Subcutaneous abdominal adipose tissue (tissue), 5 donors: ENCODE measurements at regions not wholly inside any gene's neighbourhood (a gene's known extent, or its start where the extent isn't known, plus 50 kb on each side); places are given as distances from the start of the nearest gene placed in this dataset.
"Not testable (repeated sequence)": the region's sequence is repeated elsewhere in the genome, so short reads cannot be mapped to it uniquely, and the experiment has no call there.

Source experiments
- H3K27ac ChIP-seq: one replicate; pipeline ENCODE4 v1.7.0; 2013; ENCODE audit warnings: low read depth, mild to moderate bottlenecking, inconsistent platforms, low read length, moderate library complexity
- H3K27me3 ChIP-seq, 5 donors: one replicate each; pipeline ENCODE4 v1.7.0; 2013; ENCODE audit warnings: low read length in 5 of 5, inconsistent platforms in 1 of 5; ENCODE audit not compliant: control insufficient read depth in 5 of 5, insufficient read depth in 4 of 5
- H3K36me3 ChIP-seq, 5 donors: one replicate each; pipeline ENCODE4 v1.7.0; 2013; ENCODE audit warnings: low read length in 5 of 5; ENCODE audit not compliant: control insufficient read depth in 5 of 5, insufficient read depth in 5 of 5
- H3K4me1 ChIP-seq, 5 donors: one replicate each; pipeline ENCODE4 v1.7.0; 2013; ENCODE audit warnings: low read length in 5 of 5, mild to moderate bottlenecking in 3 of 5, moderate library complexity in 1 of 5; ENCODE audit not compliant: control insufficient read depth in 5 of 5, insufficient read depth in 5 of 5
- H3K4me3 ChIP-seq, 5 donors: one replicate each; pipeline ENCODE4 v1.7.0; 2013; ENCODE audit warnings: low read length in 5 of 5, low read depth in 1 of 5
- H3K9ac ChIP-seq, 5 donors: one replicate each; pipeline ENCODE4 v1.7.0; 2013; ENCODE audit warnings: low read length in 5 of 5, mild to moderate bottlenecking in 4 of 5, moderate library complexity in 3 of 5
- H3K9me3 ChIP-seq, 5 donors: one replicate each; pipeline ENCODE4 v1.7.0; 2013; ENCODE audit warnings: low read length in 5 of 5; ENCODE audit not compliant: control insufficient read depth in 5 of 5
- donor health status: healthy.
- donor health status: healthy.
- donor health status: healthy.
- donor health status: healthy.
- donor health status: healthy.

DNA sequence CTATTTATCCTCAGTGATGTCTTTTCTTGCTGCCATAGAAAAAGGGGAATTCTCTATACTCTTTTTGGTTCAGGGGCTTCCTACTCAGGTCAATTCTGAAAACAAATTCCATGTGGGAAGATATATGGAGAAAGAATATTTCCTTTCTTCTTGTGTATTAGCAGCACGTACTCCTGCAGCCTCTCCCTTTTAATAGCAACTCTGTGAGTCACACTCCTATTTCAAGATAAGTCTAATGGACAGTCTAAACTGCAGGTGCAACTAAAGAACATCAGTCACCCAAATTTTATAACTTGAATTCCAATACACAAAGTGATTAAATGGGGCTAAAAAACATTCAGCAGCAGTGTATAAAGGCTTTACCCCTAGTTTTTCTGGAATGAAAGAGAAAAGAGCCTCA, 942.2 kb downstream of the CNTNAP5 start:
- no peak overlapping the region for H3K9ac ChIP-seq
- H3K4me1 ChIP-seq, result no peaks in the 10 kb centered on the region
- no peaks in the 10 kb centered on the region for H3K36me3 ChIP-seq
- H3K9me3 ChIP-seq, result peaks cover 0 to 5% (median 0%) of the 10 kb centered on the region in 5 donors
- H3K27me3 ChIP-seq, result no peaks in the 10 kb centered on the region
- H3K4me3 ChIP-seq, result no peak overlapping the region
- H3K27ac ChIP-seq, result no peak overlapping the region

DNA sequence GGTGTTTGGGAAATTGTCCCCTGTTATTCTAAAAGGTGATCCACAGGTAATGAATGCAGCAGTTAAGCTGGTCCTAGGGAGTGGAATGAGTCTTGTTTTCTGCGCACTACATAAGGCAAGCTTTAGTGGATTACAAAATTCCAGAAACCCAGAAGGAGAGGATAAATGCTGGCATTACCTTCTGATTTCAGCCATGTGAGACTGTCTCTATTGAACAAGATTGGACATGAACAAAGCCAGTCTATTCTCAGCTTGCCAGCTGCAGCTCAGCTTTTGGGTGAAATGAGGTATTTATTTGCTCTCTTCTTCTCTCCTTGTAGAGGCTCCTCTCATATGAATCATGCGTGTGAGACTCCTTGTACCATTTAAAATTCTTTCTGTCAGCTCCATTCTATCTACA, 944.9 kb downstream of the CNTNAP5 start:
- Histone ChIP-seq H3K27ac (no peak overlapping the region), H3K9ac (no peak overlapping the region), H3K27me3 (no peaks in the 10 kb centered on the region), H3K4me3 (no peak overlapping the region), H3K9me3 (peaks cover 0 to 5% (median 0%) of the 10 kb centered on the region in 5 donors), H3K4me1 (no peaks in the 10 kb centered on the region), H3K36me3 (no peaks in the 10 kb centered on the region)

DNA sequence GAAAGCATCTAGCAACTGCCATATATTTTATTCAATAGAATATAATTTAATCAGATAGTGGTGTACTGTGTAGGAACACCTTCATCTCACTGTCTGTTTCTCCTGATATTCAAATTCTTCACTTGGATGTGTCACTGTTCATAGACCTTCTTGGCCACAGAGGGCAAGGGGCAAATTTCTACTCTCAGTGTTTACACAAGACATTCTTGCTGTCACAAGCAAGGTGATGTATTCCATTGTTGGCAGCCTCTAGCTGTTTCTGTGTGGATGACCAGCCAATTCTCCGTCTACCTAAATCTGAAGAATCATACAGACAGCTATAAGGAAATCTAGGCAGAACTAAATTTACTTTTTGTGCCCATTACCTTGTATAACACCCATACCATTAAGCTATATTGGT, 948.3 kb downstream of the CNTNAP5 start:
- Histone ChIP-seq H3K4me3 (no peak overlapping the region), H3K27ac (no peak overlapping the region)

DNA sequence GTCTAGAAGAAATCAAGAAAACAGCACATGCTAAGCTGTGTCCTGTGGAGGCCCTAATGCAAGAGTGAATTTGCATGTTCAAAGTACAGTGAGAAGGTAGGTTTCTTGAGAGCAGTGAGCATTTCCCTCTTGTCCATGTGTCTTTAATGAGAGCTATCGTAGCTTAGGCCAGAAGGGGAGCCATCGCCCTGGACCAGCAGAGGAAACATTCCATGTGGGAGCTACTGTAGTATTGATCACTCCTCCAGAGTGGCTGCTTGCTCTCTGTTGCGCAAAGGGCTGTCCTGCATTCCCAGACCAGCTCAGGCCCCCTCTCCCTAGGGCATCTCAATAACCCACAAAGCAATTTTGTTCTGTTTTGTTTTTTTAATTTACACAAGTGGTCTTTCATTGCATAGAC, 950.1 kb downstream of the CNTNAP5 start:
- H3K36me3 ChIP-seq, result no peaks in the 10 kb centered on the region
- H3K27me3 ChIP-seq, result no peaks in the 10 kb centered on the region
- no peaks in the 10 kb centered on the region for H3K9me3 ChIP-seq
- H3K9ac ChIP-seq, result no peak overlapping the region
- H3K27ac ChIP-seq, result no peak overlapping the region
- no peak overlapping the region for H3K4me3 ChIP-seq
- no peaks in the 10 kb centered on the region for H3K4me1 ChIP-seq

More for the DNA sequence above, 948.3 kb downstream of the CNTNAP5 start:
- Histone ChIP-seq H3K27me3 (no peaks in the 10 kb centered on the region), H3K36me3 (no peaks in the 10 kb centered on the region), H3K9ac (no peak overlapping the region), H3K4me1 (no peaks in the 10 kb centered on the region), H3K9me3 (peaks cover 0 to 5% (median 0%) of the 10 kb centered on the region in 5 donors)

DNA sequence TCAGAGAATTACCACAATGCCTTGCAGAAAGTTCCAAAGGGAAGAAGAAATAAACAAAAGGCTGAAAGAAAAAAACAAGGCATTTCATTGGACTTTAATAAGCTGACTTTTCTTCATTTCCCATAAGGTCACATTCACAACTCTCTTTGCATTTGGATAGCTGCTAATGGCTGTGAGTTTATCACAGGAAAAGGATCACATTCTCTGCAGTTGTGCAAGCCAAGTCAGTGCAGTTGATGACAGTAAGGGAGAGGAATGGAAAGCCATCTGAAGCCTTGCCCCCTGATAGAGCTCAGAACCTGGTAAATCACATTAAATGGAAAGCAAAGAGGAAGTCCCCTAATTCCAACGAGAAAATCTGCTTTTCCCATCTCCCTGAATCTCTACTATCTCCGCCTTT, 950.6 kb downstream of the CNTNAP5 start:
- H3K27ac ChIP-seq, result no peak overlapping the region
- no peaks in the 10 kb centered on the region for H3K27me3 ChIP-seq
- no peak overlapping the region for H3K9ac ChIP-seq
- H3K4me1 ChIP-seq, result no peaks in the 10 kb centered on the region
- no peaks in the 10 kb centered on the region for H3K9me3 ChIP-seq
- no peak overlapping the region for H3K4me3 ChIP-seq
- H3K36me3 ChIP-seq, result no peaks in the 10 kb centered on the region

DNA sequence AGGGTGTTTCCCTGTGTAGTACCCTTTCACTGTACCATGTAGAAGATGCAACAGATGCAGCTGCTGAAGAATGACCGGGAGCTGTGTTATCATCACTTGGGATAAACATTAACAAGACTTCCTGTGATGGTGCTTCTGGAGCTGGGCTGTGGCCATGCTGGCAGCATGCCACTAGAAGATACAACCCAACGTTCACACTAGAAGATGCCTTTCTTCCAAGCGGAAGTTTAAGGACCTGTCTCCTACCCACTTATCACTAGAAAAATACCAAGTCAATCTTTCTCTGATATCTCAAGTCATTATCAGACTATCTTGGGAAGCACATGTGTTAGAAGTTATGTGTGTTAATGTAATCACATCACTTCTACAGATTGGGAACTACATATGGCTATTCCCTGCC, 953.5 kb downstream of the CNTNAP5 start:
- Histone ChIP-seq H3K36me3 (no peaks in the 10 kb centered on the region), H3K27ac (no peak overlapping the region), H3K27me3 (no peaks in the 10 kb centered on the region), H3K4me3 (no peak overlapping the region), H3K9ac (no peak overlapping the region), H3K4me1 (peaks cover 0 to 6% (median 0%) of the 10 kb centered on the region in 5 donors), H3K9me3 (no peaks in the 10 kb centered on the region)

DNA sequence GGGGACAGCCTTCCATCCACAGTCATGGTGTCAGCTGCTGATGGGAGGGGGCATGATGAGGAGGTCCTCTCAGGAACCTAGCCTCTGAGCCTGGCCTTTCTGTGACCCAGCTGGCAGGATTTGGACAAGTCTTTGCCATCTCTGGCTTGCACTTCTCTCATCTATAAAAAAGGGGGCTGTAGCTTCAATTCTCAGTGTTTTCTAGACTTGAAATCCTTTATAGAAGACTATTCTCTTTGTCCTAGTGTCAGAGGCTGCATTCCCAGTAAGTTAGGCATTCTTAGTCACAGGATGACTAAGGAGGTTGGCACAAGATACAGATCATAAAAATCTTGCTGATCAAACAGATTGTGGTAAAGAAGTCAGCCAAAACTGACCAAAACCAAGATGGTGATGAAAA, 958.5 kb downstream of the CNTNAP5 start:
- Histone ChIP-seq H3K4me1 (peaks cover 0 to 9% (median 0%) of the 10 kb centered on the region in 5 donors), H3K9me3 (no peaks in the 10 kb centered on the region), H3K9ac (no peak overlapping the region), H3K4me3 (no peak overlapping the region), H3K27me3 (no peaks in the 10 kb centered on the region), H3K36me3 (no peaks in the 10 kb centered on the region), H3K27ac (no peak overlapping the region)

DNA sequence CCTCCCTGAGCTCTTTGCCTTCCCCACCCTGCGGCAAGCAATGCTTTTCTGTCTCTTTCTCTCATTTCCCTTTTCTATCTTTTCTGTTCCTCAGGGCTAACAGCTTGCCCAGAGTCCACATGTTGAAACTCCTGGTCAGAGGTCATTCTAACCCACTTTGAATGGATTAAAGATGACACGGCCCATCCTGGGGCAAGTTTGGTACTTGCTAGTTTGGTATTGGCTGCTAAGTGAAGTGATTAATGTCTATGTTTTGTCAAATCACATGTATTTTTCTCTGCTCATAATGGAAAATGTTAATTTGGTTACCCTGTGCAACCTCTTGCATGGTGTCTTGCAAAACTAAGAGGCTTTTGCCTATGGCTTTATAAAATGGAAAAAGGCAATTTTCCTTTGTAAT, 960.2 kb downstream of the CNTNAP5 start:
- Histone ChIP-seq H3K9ac (no peak overlapping the region), H3K9me3 (no peaks in the 10 kb centered on the region), H3K36me3 (no peaks in the 10 kb centered on the region), H3K27ac (no peak overlapping the region), H3K4me1 (peaks cover 0 to 9% (median 0%) of the 10 kb centered on the region in 5 donors), H3K4me3 (no peak overlapping the region), H3K27me3 (no peaks in the 10 kb centered on the region)

DNA sequence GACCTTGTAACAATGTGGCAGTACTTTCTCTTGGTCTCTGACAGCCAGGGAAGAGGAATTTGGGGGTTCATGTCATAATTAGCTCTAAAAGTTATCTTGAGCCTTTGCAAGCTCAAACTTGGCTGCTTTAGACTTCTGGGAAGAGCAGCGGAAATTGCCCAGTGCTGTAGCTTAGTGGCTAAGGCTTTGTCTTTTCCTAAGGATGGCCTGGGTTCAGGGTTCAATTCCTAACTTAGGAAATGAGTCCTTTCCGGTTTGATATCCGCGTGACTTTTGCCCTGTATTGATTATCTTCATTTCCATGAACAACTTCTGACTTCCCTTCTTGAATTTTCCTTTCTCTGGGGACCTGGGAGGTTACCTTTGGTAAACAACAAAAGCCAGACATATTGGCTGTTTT, 961.0 kb downstream of the CNTNAP5 start:
- peaks cover 0 to 9% (median 0%) of the 10 kb centered on the region in 5 donors for H3K4me1 ChIP-seq
- no peaks in the 10 kb centered on the region for H3K9me3 ChIP-seq
- no peak overlapping the region for H3K9ac ChIP-seq
- H3K36me3 ChIP-seq, result no peaks in the 10 kb centered on the region
- no peak overlapping the region for H3K27ac ChIP-seq
- no peaks in the 10 kb centered on the region for H3K27me3 ChIP-seq
- H3K4me3 ChIP-seq, result no peak overlapping the region

DNA sequence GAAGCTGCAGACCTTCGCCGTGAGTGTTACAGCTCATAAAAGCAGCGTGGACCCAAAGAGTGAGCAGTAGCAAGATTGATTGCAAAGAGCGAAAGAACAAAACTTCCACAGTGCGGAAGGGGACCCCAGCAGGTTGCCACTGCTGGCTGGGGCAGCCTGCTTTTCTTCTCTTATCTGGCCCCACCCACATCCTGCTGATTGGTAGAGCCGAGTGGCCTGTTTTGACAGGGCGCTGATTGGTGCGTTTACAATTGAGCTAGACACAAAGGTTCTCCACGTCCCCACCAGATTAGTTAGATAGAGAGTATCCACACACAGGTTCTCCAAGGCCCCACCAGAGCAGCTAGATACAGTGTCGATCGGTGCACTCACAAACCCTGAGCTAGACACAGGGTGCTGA, 961.8 kb downstream of the CNTNAP5 start:
- H3K27ac ChIP-seq, H3K4me3 ChIP-seq, H3K36me3 ChIP-seq, H3K9me3 ChIP-seq, H3K9ac ChIP-seq, H3K27me3 ChIP-seq, H3K4me1 ChIP-seq: not testable (repeated sequence)

DNA sequence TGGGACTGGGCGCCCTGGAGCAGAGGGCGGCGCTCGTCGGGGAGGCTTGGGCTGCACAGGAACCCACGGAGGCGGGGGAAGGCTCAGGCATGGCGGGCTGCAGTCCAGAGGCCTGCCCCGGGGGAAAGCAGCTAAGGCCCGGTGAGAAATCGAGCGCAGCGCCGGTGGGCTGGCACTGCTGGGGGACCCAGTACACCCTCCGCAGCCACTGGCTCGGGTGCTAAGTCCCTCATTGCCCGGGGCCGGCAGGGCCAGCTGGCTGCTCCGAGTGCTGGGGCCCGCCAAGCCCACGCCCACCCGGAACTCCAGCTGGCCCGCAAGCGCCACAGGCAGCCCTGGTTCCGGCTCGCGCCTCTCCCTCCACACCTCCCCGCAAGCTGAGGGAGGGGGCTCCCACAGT, 962.3 kb downstream of the CNTNAP5 start:
- H3K36me3 ChIP-seq, H3K4me1 ChIP-seq, H3K27ac ChIP-seq: not testable (repeated sequence)

More for the DNA sequence above, 962.3 kb downstream of the CNTNAP5 start:
- H3K9ac ChIP-seq, H3K27me3 ChIP-seq, H3K4me3 ChIP-seq, H3K9me3 ChIP-seq: not testable (repeated sequence)
